A549 (cell line): ENCODE measurements at regions not wholly inside any gene's neighbourhood (a gene's known extent, or its start where the extent isn't known, plus 50 kb on each side); places are given as distances from the start of the nearest gene placed in this dataset.

Experiments used
- ATAC-seq, 2 experiments: fragments of 200-7000 bp in 1 of 2; fragments of >200 bp in 1 of 2; cut with Nextera tagmentation in 1 of 2; cut with Tn5 transposase in 1 of 2; 3 replicates each; pipeline versions ENCODE4 v1.8.0 to v1.9.1; 2018 to 2020; ENCODE audit warnings: mild to moderate bottlenecking in 1 of 2, moderate library complexity in 1 of 2
- CTCF ChIA-PET: fragments of 300-600 bp; sonication (Branson Sonifier 250); formaldehyde crosslinking; extraction: SDS; loops from one replicate; lab custom pipeline; 2021; ENCODE audit warnings: antibody characterized with exemption, inconsistent platforms; lab: Yijun Ruan, JAX
- POLR2A ChIA-PET: fragments of 350-600 bp; formaldehyde crosslinking; extraction: SDS; loops from one replicate; lab custom pipeline; 2021; ENCODE audit warnings: antibody characterized with exemption, inconsistent platforms; lab: Yijun Ruan, JAX
- DNase-seq, 2 experiments: peaks; one replicate each; pipeline versions ENCODE4 v3.0.0 to v3.0.0-alpha.2; 2011 to 2016; ENCODE audit warnings: low read depth in 1 of 2, low spot score in 1 of 2
- FAIRE-seq: peaks from 2 replicates; lab custom pipeline; 2011; peaks lifted over from hg19 to GRCh38; lab: Jason Lieb, UNC
- H3K27ac ChIP-seq, 2 experiments: fragments of >200 bp; sonication (Bioruptor Twin); formaldehyde crosslinking; 3 replicates each; pipeline ENCODE4 v1.5.1; 2016 to 2017
- H3K4me1 ChIP-seq: fragments of >200 bp; sonication (Bioruptor Twin); formaldehyde crosslinking; 3 replicates; pipeline ENCODE4 v1.6.1; 2016
- H3K4me2 ChIP-seq: fragments of >200 bp; sonication (Bioruptor Twin); formaldehyde crosslinking; 3 replicates; pipeline ENCODE4 v1.6.1; 2016
- H3K4me3 ChIP-seq: fragments of >200 bp; sonication (Bioruptor Twin); formaldehyde crosslinking; 3 replicates; pipeline ENCODE4 v1.5.1; 2016
- H3K9me3 ChIP-seq: fragments of >200 bp; sonication (Bioruptor Twin); formaldehyde crosslinking; 3 replicates; pipeline ENCODE4 v1.6.1; 2016
- BHLHE40 ChIP-seq: IDR thresholded peaks from 2 replicates; pipeline ENCODE4 v1.6.1; 2012; ENCODE audit warnings: low read depth, low read length, inconsistent platforms
- CBX2 ChIP-seq: fragments of 200-600 bp; sonication (generic); IDR thresholded peaks from 2 replicates; pipeline ENCODE4 v1.6.1; 2016; ENCODE audit warnings: low read depth, mild to moderate bottlenecking, borderline replicate concordance
- CEBPB ChIP-seq, 2 experiments: fragments of >200 bp in 1 of 2; sonication (Bioruptor Twin) in 1 of 2; formaldehyde crosslinking in 1 of 2; IDR thresholded peaks; 2 replicates each; pipeline ENCODE4 v1.6.1; 2012 to 2016
- EP300 ChIP-seq, 2 experiments: fragments of >200 bp; sonication (Bioruptor Twin); formaldehyde crosslinking; IDR thresholded peaks; 2 replicates in 1 of 2; 3 replicates in 1 of 2; pipeline ENCODE4 v1.6.1; 2016 to 2017
- GATA3 ChIP-seq: IDR thresholded peaks from 2 replicates; pipeline ENCODE4 v1.6.1; 2012; ENCODE audit warnings: borderline replicate concordance
- HOXB13 ChIP-seq: fragments of 250-450 bp; sonication (Bioruptor Pico); IDR thresholded peaks from 2 replicates; pipeline ENCODE4 v1.5.0; 2020; ENCODE audit warnings: low read depth, mild to moderate bottlenecking, moderate library complexity
- HOXB5 ChIP-seq: fragments of 250-450 bp; sonication (Bioruptor Pico); IDR thresholded peaks from 2 replicates; pipeline ENCODE4 v1.5.0; 2020; ENCODE audit warnings: mild to moderate bottlenecking, moderate library complexity
- JUN ChIP-seq, 2 experiments: fragments of >200 bp; sonication (Bioruptor Twin); formaldehyde crosslinking; IDR thresholded peaks; 2 replicates in 1 of 2; 3 replicates in 1 of 2; pipeline ENCODE4 v1.6.1; 2016 to 2017
- MYC ChIP-seq: IDR thresholded peaks from 2 replicates; pipeline ENCODE4 v1.6.1; 2012; ENCODE audit warnings: mild to moderate bottlenecking, inconsistent platforms, low read length, improper control_type of control experiment, borderline replicate concordance
- NFE2L2 ChIP-seq: fragments of 150-350 bp; conservative IDR thresholded peaks from 2 replicates; pipeline ENCODE4 v1.6.1; 2014; ENCODE audit warnings: low read length
- NR3C1 ChIP-seq: fragments of >200 bp; sonication (Bioruptor Twin); formaldehyde crosslinking; IDR thresholded peaks from 3 replicates; pipeline ENCODE4 v1.6.1; 2017
- PHF8 ChIP-seq: fragments of 200-600 bp; sonication (generic); IDR thresholded peaks from 2 replicates; pipeline ENCODE4 v1.6.1; 2016; ENCODE audit warnings: low read depth, mild to moderate bottlenecking, antibody characterized with exemption, moderate library complexity, borderline replicate concordance
- POLR2AphosphoS2 ChIP-seq: conservative IDR thresholded peaks from 2 replicates; pipeline ENCODE4 v1.6.1; 2012; ENCODE audit warnings: low read length, improper control_type of control experiment, inconsistent platforms
- RARB ChIP-seq: fragments of 250-450 bp; sonication (Bioruptor Pico); IDR thresholded peaks from 2 replicates; pipeline ENCODE4 v1.8.0; 2021; ENCODE audit warnings: mild to moderate bottlenecking, moderate library complexity
- SREBF2 ChIP-seq: fragments of 450-650 bp; IDR thresholded peaks from 2 replicates; pipeline ENCODE4 v1.6.1; 2014; ENCODE audit warnings: mild to moderate bottlenecking, moderate library complexity
- ZC3H11A ChIP-seq: fragments of 450-650 bp; IDR thresholded peaks from 2 replicates; pipeline ENCODE4 v1.6.1; 2014; ENCODE audit warnings: antibody characterized with exemption, mild to moderate bottlenecking
- ZFP36 ChIP-seq: fragments of 450-650 bp; IDR thresholded peaks from 2 replicates; pipeline ENCODE4 v1.6.1; 2014; ENCODE audit warnings: borderline replicate concordance; ENCODE audit not compliant: partially characterized antibody
- ZNF302 ChIP-seq: fragments of 250-450 bp; sonication (Bioruptor Pico); IDR thresholded peaks from 2 replicates; pipeline ENCODE4 v1.9.0; 2021; ENCODE audit warnings: inconsistent platforms, mild to moderate bottlenecking, moderate library complexity
- ZSCAN20 ChIP-seq: fragments of 250-450 bp; sonication (Bioruptor Pico); IDR thresholded peaks from 2 replicates; pipeline ENCODE4 v1.8.0; 2022; ENCODE audit warnings: mild to moderate bottlenecking, moderate library complexity
- WGBS: methylation state at CpG from one replicate; pipeline ENCODE4 v1.1.6; 2017; ENCODE audit errors: missing lambda C conversion rate; 5-methylcytosine and 5-hydroxymethylcytosine counted together
- TF ChIP-seq, protein P1 (sequence below): fragments of >200 bp; sonication (Bioruptor Twin); formaldehyde crosslinking; IDR thresholded peaks from 2 replicates; pipeline ENCODE4 v1.6.1; 2016
- TF ChIP-seq, protein P2 (sequence below): fragments of >200 bp; sonication (Bioruptor Twin); formaldehyde crosslinking; IDR thresholded peaks from 3 replicates; pipeline ENCODE4 v1.6.1; 2016
- TF ChIP-seq, protein P3 (sequence below): fragments of 150-350 bp; IDR thresholded peaks from 2 replicates; pipeline ENCODE4 v1.6.1; 2014; ENCODE audit warnings: low read depth, mild to moderate bottlenecking, low read length

DNA sequence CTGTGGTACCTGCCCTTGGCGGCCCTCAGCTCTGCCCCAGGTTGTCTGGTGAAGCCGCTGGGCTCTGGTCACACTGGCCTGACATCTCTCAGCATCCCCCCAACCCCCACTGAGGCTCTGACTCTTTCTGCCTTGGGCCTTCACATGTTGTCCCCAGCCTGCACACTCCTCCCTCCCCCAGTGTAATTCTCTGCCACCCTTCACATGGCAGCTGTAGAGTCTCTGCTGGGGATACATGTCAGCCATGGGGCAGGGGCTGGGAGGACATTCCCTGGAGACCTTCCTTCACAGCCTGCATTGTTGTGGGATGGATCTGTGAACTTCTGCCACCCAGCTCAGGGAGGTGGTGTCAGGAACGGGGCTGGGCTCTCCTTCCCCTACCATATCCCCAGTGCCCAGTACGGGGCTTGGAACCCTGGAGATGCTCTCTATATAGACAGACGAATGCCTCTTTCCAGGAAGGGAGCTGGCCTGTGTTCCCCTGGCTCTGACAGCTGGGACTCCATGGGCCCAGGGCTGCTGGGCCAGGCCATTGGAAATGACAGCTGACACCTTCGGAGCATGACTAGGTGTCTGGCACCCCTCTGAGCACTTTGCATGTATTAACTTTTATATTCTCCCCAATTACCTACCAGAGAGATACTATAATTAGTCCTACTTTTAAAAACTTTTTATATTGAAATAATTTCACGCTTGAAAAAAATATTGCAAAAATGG is 151.5 kb downstream of the INHBB start:
- DNase-seq: no peak
- CTCF ChIA-PET: interaction anchor here (0.8 to 1.7 kb wide), 4 partner anchors 8 to 17 kb away, joined by 3 read pairs; no protein-coding TSS in a partner anchor
- no peak overlapping the region for H3K4me3 ChIP-seq
- H3K9me3 ChIP-seq: no peaks in the 10 kb centered on the region
- POLR2A ChIA-PET: no interaction called here
- no peak overlapping the region for H3K27ac ChIP-seq
- 83% methylated on average over 7 of the region's 7 CpGs for WGBS
- ATAC-seq: no peak; a peak in 1 of 6 replicates
- no peak overlapping the region for H3K4me2 ChIP-seq
- peaks cover 5% of the 10 kb centered on the region; the same call in 1 of the 3 replicates for H3K4me1 ChIP-seq
- FAIRE-seq: no peak
- TF ChIP-seq ZSCAN20 (CRISPR knock-in tag) (no peak), NFE2L2 (no peak), PHF8 (no peak), RARB (CRISPR knock-in tag) (no peak), CEBPB (IDR thresholded peaks at IDR 0.05) (no peak), ZNF302 (CRISPR knock-in tag) (no peak), MYC (no peak), ZC3H11A (no peak), HOXB13 (CRISPR knock-in tag) (no peak), GATA3 (no peak), EP300 (IDR thresholded peaks at IDR 0.05) (no peak)
- TF ChIP-seq, protein P1, sequence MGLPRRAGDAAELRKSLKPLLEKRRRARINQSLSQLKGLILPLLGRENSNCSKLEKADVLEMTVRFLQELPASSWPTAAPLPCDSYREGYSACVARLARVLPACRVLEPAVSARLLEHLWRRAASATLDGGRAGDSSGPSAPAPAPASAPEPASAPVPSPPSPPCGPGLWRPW: no peak
- TF ChIP-seq, protein P2, sequence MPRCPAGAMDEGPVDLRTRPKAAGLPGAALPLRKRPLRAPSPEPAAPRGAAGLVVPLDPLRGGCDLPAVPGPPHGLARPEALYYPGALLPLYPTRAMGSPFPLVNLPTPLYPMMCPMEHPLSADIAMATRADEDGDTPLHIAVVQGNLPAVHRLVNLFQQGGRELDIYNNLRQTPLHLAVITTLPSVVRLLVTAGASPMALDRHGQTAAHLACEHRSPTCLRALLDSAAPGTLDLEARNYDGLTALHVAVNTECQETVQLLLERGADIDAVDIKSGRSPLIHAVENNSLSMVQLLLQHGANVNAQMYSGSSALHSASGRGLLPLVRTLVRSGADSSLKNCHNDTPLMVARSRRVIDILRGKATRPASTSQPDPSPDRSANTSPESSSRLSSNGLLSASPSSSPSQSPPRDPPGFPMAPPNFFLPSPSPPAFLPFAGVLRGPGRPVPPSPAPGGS: no peak
- TF ChIP-seq, protein P3, sequence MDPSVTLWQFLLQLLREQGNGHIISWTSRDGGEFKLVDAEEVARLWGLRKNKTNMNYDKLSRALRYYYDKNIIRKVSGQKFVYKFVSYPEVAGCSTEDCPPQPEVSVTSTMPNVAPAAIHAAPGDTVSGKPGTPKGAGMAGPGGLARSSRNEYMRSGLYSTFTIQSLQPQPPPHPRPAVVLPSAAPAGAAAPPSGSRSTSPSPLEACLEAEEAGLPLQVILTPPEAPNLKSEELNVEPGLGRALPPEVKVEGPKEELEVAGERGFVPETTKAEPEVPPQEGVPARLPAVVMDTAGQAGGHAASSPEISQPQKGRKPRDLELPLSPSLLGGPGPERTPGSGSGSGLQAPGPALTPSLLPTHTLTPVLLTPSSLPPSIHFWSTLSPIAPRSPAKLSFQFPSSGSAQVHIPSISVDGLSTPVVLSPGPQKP: no peak

DNA sequence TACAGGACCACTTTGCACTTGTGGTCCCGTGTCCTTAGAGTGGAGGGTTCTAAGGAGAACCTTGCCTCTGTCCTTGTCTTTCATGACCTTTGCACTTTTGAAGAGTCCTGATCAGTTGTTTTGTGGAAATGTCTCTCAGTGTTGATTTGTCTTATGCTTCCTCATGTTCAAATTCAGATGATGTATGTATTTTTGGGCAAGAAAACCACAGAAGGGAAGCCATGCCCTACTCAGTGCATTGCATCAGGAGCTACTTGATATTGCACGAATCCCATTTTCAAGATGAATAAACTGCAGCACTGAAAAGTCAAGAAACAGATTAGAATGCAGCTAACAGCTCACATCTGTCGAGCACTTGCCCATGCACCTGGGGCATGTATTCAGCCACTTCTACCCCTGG is 152.2 kb downstream of the INHBB start:
- DNase-seq (no peak), ATAC-seq (no peak), FAIRE-seq (no peak)
- no peak overlapping the region for H3K27ac ChIP-seq
- no peaks in the 10 kb centered on the region for H3K9me3 ChIP-seq
- ChIA-PET CTCF (interaction anchor here (0.8 to 1.7 kb wide), 4 partner anchors 9 to 16 kb away, joined by 3 to 7 read pairs (median 3); no protein-coding TSS in a partner anchor), POLR2A (no interaction called here)
- peaks cover 5% of the 10 kb centered on the region; the same call in 1 of the 3 replicates for H3K4me1 ChIP-seq
- no peak for TF ChIP-seq POLR2AphosphoS2
- no peak for TF ChIP-seq CBX2
- no peak for TF ChIP-seq EP300 (IDR thresholded peaks at IDR 0.05)
- TF ChIP-seq JUN (IDR thresholded peaks at IDR 0.05): no peak
- no peak for TF ChIP-seq ZFP36
- no peak for TF ChIP-seq RARB (CRISPR knock-in tag)
- no peak for TF ChIP-seq BHLHE40
- no peak for TF ChIP-seq HOXB5 (CRISPR knock-in tag)
- TF ChIP-seq NR3C1: no peak
- TF ChIP-seq SREBF2: no peak
- 70% methylated on average over 3 of the region's 3 CpGs for WGBS
- no peak overlapping the region for H3K4me2 ChIP-seq
- no peak overlapping the region for H3K4me3 ChIP-seq
